Lower lobe of right lung (tissue), 2 donors: ENCODE measurements at regions not wholly inside any gene's neighbourhood (a gene's known extent, or its start where the extent isn't known, plus 50 kb on each side); places are given as distances from the start of the nearest gene placed in this dataset.
A peak's percentile ranks its signal among the peaks of the same experiment; 100 is the strongest.

Experiments
- ATAC-seq, 2 donors: fragments of 200-7000 bp; cut with Tn5 transposase; one replicate each; pipeline ENCODE4 v1.9.1; 2020 to 2022; ENCODE audit warnings: mild to moderate bottlenecking in 2 of 2, moderate library complexity in 2 of 2
- DNase-seq: peaks from one replicate; pipeline ENCODE4 v3.0.0-alpha.2; 2020
- H3K27ac ChIP-seq: fragments of 200-600 bp; one replicate; pipeline ENCODE4 v1.8.0; 2022
- H3K27me3 ChIP-seq: fragments of 200-600 bp; one replicate; pipeline ENCODE4 v1.8.0; 2022; ENCODE audit warnings: low read depth
- H3K36me3 ChIP-seq: fragments of 200-600 bp; one replicate; pipeline ENCODE4 v1.8.0; 2022; ENCODE audit warnings: mild to moderate bottlenecking
- H3K4me1 ChIP-seq: fragments of 200-600 bp; one replicate; pipeline ENCODE4 v1.8.0; 2022
- H3K4me3 ChIP-seq: fragments of 200-600 bp; one replicate; pipeline ENCODE4 v1.8.0; 2022; ENCODE audit warnings: mild to moderate bottlenecking
- H3K9me3 ChIP-seq: fragments of 200-600 bp; one replicate; pipeline ENCODE4 v1.8.0; 2022
- intact Hi-C: fragments of 100-400 bp; cut with DNase I; formaldehyde crosslinking; loops from one replicate; pipeline ENCODE4 v1.11.0; 2022
- TF ChIP-seq, protein P1 (sequence below): fragments of 200-600 bp; IDR thresholded peaks from one replicate; pipeline ENCODE4 v1.8.0; 2022; ENCODE audit warnings: antibody characterized with exemption, mild to moderate bottlenecking
- donor health status: DM: no; HTN: yes; CAD: no; lungs with severe emphysema.

GRCh38 chrX:45709381-45709780, 508.7 kb upstream of the DIPK2B start:
- H3K36me3 ChIP-seq: no peaks in the 10 kb centered on the region
- H3K4me3 ChIP-seq: no peak overlapping the region
- intact Hi-C loops: no loop called here
- H3K27me3 ChIP-seq: no peaks in the 10 kb centered on the region
- DNase-seq (no peak), ATAC-seq (no peak)
- H3K4me1 ChIP-seq: no peaks in the 10 kb centered on the region
- no peaks in the 10 kb centered on the region for H3K9me3 ChIP-seq
- TF ChIP-seq, protein P1, sequence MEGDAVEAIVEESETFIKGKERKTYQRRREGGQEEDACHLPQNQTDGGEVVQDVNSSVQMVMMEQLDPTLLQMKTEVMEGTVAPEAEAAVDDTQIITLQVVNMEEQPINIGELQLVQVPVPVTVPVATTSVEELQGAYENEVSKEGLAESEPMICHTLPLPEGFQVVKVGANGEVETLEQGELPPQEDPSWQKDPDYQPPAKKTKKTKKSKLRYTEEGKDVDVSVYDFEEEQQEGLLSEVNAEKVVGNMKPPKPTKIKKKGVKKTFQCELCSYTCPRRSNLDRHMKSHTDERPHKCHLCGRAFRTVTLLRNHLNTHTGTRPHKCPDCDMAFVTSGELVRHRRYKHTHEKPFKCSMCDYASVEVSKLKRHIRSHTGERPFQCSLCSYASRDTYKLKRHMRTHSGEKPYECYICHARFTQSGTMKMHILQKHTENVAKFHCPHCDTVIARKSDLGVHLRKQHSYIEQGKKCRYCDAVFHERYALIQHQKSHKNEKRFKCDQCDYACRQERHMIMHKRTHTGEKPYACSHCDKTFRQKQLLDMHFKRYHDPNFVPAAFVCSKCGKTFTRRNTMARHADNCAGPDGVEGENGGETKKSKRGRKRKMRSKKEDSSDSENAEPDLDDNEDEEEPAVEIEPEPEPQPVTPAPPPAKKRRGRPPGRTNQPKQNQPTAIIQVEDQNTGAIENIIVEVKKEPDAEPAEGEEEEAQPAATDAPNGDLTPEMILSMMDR: no peak
- H3K27ac ChIP-seq: no peak overlapping the region

- no peak for DNase-seq
- ATAC-seq: no peak
- TF ChIP-seq, protein P1: no peak
- Histone ChIP-seq H3K27ac (no peak overlapping the region), H3K9me3 (no peaks in the 10 kb centered on the region), H3K4me1 (no peaks in the 10 kb centered on the region), H3K27me3 (no peaks in the 10 kb centered on the region), H3K36me3 (no peaks in the 10 kb centered on the region), H3K4me3 (no peak overlapping the region)
- intact Hi-C loops: no loop called here
These were observed 498.5 kb upstream of the DIPK2B start for GRCh38 chrX:45699158-45699557.

- Histone ChIP-seq H3K4me1 (no peaks in the 10 kb centered on the region), H3K36me3 (no peaks in the 10 kb centered on the region), H3K27ac (no peak overlapping the region), H3K27me3 (no peaks in the 10 kb centered on the region), H3K9me3 (no peaks in the 10 kb centered on the region), H3K4me3 (no peak overlapping the region)
- intact Hi-C loops: no loop called here
- TF ChIP-seq, protein P1: no peak
- ATAC-seq (peak in 1 of 2 donors; percentile 44), DNase-seq (no peak)
These were observed 496.9 kb upstream of the DIPK2B start for GRCh38 chrX:45697591-45697990.

- Histone ChIP-seq H3K36me3 (no peaks in the 10 kb centered on the region), H3K27me3 (no peaks in the 10 kb centered on the region), H3K27ac (no peak overlapping the region), H3K4me3 (no peak overlapping the region), H3K4me1 (no peaks in the 10 kb centered on the region), H3K9me3 (no peaks in the 10 kb centered on the region)
- ATAC-seq (no peak), DNase-seq (no peak)
- intact Hi-C loops: no loop called here
- TF ChIP-seq, protein P1: no peak
These were observed 496.1 kb upstream of the DIPK2B start for GRCh38 chrX:45696736-45697135.

DNA sequence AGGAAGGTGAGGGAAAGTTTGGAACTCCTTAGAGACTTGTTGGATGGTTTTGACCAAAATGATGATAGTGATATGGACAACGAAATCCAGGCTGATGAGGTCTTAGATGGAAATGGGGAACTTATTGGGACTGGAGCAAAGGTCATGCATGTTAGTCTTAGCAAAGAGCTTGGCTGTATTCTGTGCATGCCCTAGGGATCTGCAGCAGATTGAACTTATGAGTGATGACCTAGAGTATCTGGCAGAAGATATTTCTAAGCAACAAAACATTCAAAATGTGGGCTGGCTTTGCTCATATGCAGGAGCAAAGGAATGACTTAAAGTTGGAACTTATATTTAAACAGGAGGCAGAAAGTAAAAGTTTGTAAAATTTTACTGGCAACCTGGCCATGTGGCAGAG, 489.3 kb upstream of the DIPK2B start:
- H3K27ac ChIP-seq: no peak overlapping the region
- no peak overlapping the region for H3K4me3 ChIP-seq
- no peaks in the 10 kb centered on the region for H3K9me3 ChIP-seq
- DNase-seq: no peak
- H3K27me3 ChIP-seq: no peaks in the 10 kb centered on the region
- H3K36me3 ChIP-seq: no peaks in the 10 kb centered on the region
- intact Hi-C loops: no loop called here
- ATAC-seq: no peak
- TF ChIP-seq, protein P1: no peak
- no peaks in the 10 kb centered on the region for H3K4me1 ChIP-seq

DNA sequence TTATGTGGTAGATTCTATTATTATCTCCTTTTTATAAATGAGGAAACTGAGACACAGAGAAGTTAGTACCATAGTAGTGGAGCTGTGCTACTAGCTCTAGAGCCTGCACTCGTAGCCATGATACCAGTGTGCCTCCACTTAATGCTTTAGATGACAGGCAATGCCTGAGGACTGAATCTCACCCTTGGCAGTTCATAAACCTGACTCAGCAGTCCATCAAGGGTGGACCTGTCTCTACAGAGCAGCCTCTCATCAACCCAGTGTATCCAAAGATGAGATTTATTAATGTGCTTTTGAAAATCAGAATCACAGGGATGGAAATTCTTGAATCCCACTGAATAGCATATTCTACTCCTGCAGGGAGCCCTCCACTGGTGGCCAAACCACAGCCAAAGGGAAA, 483.2 kb upstream of the DIPK2B start:
- Histone ChIP-seq H3K4me3 (no peak overlapping the region), H3K27me3 (no peaks in the 10 kb centered on the region), H3K36me3 (no peaks in the 10 kb centered on the region), H3K27ac (no peak overlapping the region), H3K4me1 (no peaks in the 10 kb centered on the region), H3K9me3 (no peaks in the 10 kb centered on the region)
- no peak for ATAC-seq
- TF ChIP-seq, protein P1: no peak
- DNase-seq: no peak
- intact Hi-C loops: no loop called here
